SK-N-SH treated with all-trans-retinoic acid at 6 μM for 48 hours (cell line): ENCODE measurements at regions not wholly inside any gene's neighbourhood (a gene's known extent, or its start where the extent isn't known, plus 50 kb on each side); places are given as distances from the start of the nearest gene placed in this dataset.

Experiments
- ATAC-seq: fragments of 200-7000 bp; cut with Tn5 transposase; 3 replicates; pipeline ENCODE4 v1.9.1; 2020; ENCODE audit warnings: mild to moderate bottlenecking, moderate library complexity
- ARNTL ChIP-seq: fragments of 450-650 bp; formaldehyde crosslinking; IDR thresholded peaks from 2 replicates; pipeline ENCODE4 v1.5.0; 2020; ENCODE audit warnings: low read depth, mild to moderate bottlenecking, moderate library complexity, borderline replicate concordance
- BACH2 ChIP-seq: fragments of 250-450 bp; sonication (Bioruptor Pico); IDR thresholded peaks from 2 replicates; pipeline ENCODE4 v1.9.0; 2021; ENCODE audit warnings: mild to moderate bottlenecking, borderline replicate concordance
- CSDC2 ChIP-seq: fragments of 250-450 bp; sonication (Bioruptor Pico); IDR thresholded peaks from 2 replicates; pipeline ENCODE4 v1.5.0; 2020; ENCODE audit warnings: mild to moderate bottlenecking, moderate library complexity
- ESRRG ChIP-seq: fragments of 250-450 bp; sonication (Bioruptor Pico); IDR thresholded peaks from 2 replicates; pipeline ENCODE4 v1.6.1; 2021; ENCODE audit warnings: mild to moderate bottlenecking
- ISL1 ChIP-seq: fragments of 250-450 bp; sonication (Bioruptor Pico); IDR thresholded peaks from 2 replicates; pipeline ENCODE4 v2.1.2; 2022; ENCODE audit warnings: mild to moderate bottlenecking, moderate library complexity
- OSR1 ChIP-seq: fragments of 250-450 bp; sonication (Bioruptor Pico); IDR thresholded peaks from 2 replicates; pipeline ENCODE4 v1.8.0; 2022; ENCODE audit warnings: moderate library complexity, mild to moderate bottlenecking, inconsistent platforms
- SNAI2 ChIP-seq: fragments of 250-450 bp; sonication (Bioruptor Pico); IDR thresholded peaks from 2 replicates; pipeline ENCODE4 v1.5.0; 2020; ENCODE audit warnings: mild to moderate bottlenecking, moderate library complexity
- TCF4 ChIP-seq: fragments of 250-450 bp; sonication (Bioruptor Pico); IDR thresholded peaks from 2 replicates; pipeline ENCODE4 v1.8.0; 2021; ENCODE audit warnings: mild to moderate bottlenecking, moderate library complexity, borderline replicate concordance
- TOX ChIP-seq: fragments of 250-450 bp; sonication (Bioruptor Pico); IDR thresholded peaks from 2 replicates; pipeline ENCODE4 v1.8.0; 2021; ENCODE audit warnings: mild to moderate bottlenecking, moderate library complexity, borderline replicate concordance
- ZC3H10 ChIP-seq: fragments of 250-450 bp; sonication (Bioruptor Pico); IDR thresholded peaks from 2 replicates; pipeline ENCODE4 v1.5.1; 2021; ENCODE audit warnings: mild to moderate bottlenecking, moderate library complexity
- ZFP3 ChIP-seq: fragments of 250-450 bp; sonication (Bioruptor Pico); IDR thresholded peaks from 2 replicates; pipeline ENCODE4 v1.5.0; 2020; ENCODE audit warnings: mild to moderate bottlenecking, moderate library complexity
- ZFP30 ChIP-seq: fragments of 450-650 bp; formaldehyde crosslinking; IDR thresholded peaks from 2 replicates; pipeline ENCODE4 v1.5.0; 2022; ENCODE audit warnings: mild to moderate bottlenecking, moderate library complexity
- ZNF565 ChIP-seq: fragments of 450-650 bp; formaldehyde crosslinking; conservative IDR thresholded peaks from 2 replicates; pipeline ENCODE4 v1.5.0; 2020; ENCODE audit warnings: low read depth, mild to moderate bottlenecking, moderate library complexity
- ZNF70 ChIP-seq: fragments of 450-650 bp; formaldehyde crosslinking; IDR thresholded peaks from 2 replicates; pipeline ENCODE4 v1.5.0; 2020; ENCODE audit warnings: mild to moderate bottlenecking, moderate library complexity
- ZNF8 ChIP-seq: fragments of 450-650 bp; formaldehyde crosslinking; IDR thresholded peaks from 2 replicates; pipeline ENCODE4 v1.5.0; 2020; ENCODE audit warnings: mild to moderate bottlenecking, moderate library complexity
- TF ChIP-seq, protein P1 (sequence below): fragments of 250-450 bp; sonication (Bioruptor Pico); IDR thresholded peaks from 2 replicates; pipeline ENCODE4 v1.8.0; 2021; ENCODE audit warnings: low read depth, mild to moderate bottlenecking, moderate library complexity, borderline replicate concordance
- TF ChIP-seq, protein P2 (sequence below): fragments of 250-450 bp; sonication (Bioruptor Pico); IDR thresholded peaks from 2 replicates; pipeline ENCODE4 v1.8.0; 2020; ENCODE audit warnings: mild to moderate bottlenecking, moderate library complexity, borderline replicate concordance
- TF ChIP-seq, protein P3 (sequence below): fragments of 250-450 bp; sonication (Bioruptor Pico); IDR thresholded peaks from 2 replicates; pipeline ENCODE4 v1.5.0; 2020; ENCODE audit warnings: mild to moderate bottlenecking, moderate library complexity
- TF ChIP-seq, protein P4 (sequence below): fragments of 250-450 bp; sonication (Bioruptor Pico); IDR thresholded peaks from 2 replicates; pipeline ENCODE4 v1.5.1; 2020; ENCODE audit warnings: low read depth, mild to moderate bottlenecking, moderate library complexity
- TF ChIP-seq, protein P5 (sequence below): fragments of 250-450 bp; sonication (Bioruptor Pico); IDR thresholded peaks from 2 replicates; pipeline ENCODE4 v1.5.1; 2021; ENCODE audit warnings: mild to moderate bottlenecking, moderate library complexity

DNA sequence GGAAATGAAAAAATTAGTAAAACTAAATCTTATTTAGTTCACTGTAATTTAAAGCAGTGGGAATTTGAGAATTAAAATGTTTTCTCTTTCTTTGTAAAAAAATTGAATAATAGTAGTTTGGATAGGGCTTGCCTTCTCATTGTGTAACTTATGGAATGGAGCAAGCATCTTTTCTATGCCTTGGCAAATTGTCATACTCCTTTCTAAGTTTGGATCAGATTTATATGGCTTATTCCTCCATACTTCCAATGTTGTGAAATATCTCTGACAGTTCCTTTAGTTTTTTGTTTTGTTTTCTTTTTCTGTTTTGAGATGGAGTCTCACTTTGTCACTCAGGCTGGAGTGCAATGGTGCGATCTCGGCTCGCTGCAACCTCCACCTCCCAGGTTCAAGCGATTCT lies 176.4 kb downstream of the SAMD5 start (continued):
- TF ChIP-seq, protein P1, sequence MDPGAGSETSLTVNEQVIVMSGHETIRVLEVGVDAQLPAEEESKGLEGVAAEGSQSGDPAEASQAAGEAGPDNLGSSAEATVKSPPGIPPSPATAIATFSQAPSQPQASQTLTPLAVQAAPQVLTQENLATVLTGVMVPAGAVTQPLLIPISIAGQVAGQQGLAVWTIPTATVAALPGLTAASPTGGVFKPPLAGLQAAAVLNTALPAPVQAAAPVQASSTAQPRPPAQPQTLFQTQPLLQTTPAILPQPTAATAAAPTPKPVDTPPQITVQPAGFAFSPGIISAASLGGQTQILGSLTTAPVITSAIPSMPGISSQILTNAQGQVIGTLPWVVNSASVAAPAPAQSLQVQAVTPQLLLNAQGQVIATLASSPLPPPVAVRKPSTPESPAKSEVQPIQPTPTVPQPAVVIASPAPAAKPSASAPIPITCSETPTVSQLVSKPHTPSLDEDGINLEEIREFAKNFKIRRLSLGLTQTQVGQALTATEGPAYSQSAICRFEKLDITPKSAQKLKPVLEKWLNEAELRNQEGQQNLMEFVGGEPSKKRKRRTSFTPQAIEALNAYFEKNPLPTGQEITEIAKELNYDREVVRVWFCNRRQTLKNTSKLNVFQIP: no peak
- TF ChIP-seq ISL1 (CRISPR knock-in tag): no peak
- no peak for TF ChIP-seq SNAI2 (CRISPR knock-in tag)
- TF ChIP-seq, protein P2, sequence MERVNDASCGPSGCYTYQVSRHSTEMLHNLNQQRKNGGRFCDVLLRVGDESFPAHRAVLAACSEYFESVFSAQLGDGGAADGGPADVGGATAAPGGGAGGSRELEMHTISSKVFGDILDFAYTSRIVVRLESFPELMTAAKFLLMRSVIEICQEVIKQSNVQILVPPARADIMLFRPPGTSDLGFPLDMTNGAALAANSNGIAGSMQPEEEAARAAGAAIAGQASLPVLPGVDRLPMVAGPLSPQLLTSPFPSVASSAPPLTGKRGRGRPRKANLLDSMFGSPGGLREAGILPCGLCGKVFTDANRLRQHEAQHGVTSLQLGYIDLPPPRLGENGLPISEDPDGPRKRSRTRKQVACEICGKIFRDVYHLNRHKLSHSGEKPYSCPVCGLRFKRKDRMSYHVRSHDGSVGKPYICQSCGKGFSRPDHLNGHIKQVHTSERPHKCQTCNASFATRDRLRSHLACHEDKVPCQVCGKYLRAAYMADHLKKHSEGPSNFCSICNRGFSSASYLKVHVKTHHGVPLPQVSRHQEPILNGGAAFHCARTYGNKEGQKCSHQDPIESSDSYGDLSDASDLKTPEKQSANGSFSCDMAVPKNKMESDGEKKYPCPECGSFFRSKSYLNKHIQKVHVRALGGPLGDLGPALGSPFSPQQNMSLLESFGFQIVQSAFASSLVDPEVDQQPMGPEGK (CRISPR knock-in tag): no peak
- TF ChIP-seq, all 23 proteins: peak for 0

DNA sequence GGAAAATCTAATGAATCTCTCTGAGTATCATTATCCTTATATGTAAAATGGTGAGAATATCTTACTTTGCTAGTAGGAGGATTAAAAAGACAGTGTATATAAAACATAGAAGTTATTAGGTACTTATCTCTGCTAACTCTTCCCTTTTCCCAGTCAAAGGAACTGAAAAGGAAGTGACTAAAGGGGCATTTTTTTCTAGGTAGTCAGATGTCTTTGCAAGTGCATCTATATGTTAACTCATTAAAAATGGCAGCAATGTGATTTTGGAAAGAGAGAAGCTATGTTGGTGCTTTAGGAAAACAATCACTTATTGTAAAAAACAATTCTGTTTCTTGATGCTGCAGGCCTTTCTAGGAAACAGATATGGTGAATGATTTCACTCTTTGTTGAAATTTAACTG lies 180.9 kb downstream of the SAMD5 start:
- TF ChIP-seq, protein P3, sequence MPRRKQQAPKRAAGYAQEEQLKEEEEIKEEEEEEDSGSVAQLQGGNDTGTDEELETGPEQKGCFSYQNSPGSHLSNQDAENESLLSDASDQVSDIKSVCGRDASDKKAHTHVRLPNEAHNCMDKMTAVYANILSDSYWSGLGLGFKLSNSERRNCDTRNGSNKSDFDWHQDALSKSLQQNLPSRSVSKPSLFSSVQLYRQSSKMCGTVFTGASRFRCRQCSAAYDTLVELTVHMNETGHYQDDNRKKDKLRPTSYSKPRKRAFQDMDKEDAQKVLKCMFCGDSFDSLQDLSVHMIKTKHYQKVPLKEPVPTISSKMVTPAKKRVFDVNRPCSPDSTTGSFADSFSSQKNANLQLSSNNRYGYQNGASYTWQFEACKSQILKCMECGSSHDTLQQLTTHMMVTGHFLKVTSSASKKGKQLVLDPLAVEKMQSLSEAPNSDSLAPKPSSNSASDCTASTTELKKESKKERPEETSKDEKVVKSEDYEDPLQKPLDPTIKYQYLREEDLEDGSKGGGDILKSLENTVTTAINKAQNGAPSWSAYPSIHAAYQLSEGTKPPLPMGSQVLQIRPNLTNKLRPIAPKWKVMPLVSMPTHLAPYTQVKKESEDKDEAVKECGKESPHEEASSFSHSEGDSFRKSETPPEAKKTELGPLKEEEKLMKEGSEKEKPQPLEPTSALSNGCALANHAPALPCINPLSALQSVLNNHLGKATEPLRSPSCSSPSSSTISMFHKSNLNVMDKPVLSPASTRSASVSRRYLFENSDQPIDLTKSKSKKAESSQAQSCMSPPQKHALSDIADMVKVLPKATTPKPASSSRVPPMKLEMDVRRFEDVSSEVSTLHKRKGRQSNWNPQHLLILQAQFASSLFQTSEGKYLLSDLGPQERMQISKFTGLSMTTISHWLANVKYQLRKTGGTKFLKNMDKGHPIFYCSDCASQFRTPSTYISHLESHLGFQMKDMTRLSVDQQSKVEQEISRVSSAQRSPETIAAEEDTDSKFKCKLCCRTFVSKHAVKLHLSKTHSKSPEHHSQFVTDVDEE (CRISPR knock-in tag): no peak
- TF ChIP-seq ZFP30 (CRISPR knock-in tag): no peak
- TF ChIP-seq OSR1 (CRISPR knock-in tag): no peak
- no peak for TF ChIP-seq SNAI2 (CRISPR knock-in tag)
- no peak for TF ChIP-seq ESRRG (CRISPR knock-in tag)
- TF ChIP-seq ZNF8 (CRISPR knock-in tag): no peak
- no peak for TF ChIP-seq CSDC2 (CRISPR knock-in tag)
- TF ChIP-seq TOX (CRISPR knock-in tag): no peak
- no peak for TF ChIP-seq ARNTL (CRISPR knock-in tag)
- TF ChIP-seq, protein P4, sequence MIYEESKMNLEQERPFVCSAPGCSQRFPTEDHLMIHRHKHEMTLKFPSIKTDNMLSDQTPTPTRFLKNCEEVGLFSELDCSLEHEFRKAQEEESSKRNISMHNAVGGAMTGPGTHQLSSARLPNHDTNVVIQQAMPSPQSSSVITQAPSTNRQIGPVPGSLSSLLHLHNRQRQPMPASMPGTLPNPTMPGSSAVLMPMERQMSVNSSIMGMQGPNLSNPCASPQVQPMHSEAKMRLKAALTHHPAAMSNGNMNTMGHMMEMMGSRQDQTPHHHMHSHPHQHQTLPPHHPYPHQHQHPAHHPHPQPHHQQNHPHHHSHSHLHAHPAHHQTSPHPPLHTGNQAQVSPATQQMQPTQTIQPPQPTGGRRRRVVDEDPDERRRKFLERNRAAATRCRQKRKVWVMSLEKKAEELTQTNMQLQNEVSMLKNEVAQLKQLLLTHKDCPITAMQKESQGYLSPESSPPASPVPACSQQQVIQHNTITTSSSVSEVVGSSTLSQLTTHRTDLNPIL: no peak
- no peak for TF ChIP-seq ISL1 (CRISPR knock-in tag)
- TF ChIP-seq BACH2 (CRISPR knock-in tag): no peak
- TF ChIP-seq ZNF70 (CRISPR knock-in tag): no peak
- TF ChIP-seq, protein P5, sequence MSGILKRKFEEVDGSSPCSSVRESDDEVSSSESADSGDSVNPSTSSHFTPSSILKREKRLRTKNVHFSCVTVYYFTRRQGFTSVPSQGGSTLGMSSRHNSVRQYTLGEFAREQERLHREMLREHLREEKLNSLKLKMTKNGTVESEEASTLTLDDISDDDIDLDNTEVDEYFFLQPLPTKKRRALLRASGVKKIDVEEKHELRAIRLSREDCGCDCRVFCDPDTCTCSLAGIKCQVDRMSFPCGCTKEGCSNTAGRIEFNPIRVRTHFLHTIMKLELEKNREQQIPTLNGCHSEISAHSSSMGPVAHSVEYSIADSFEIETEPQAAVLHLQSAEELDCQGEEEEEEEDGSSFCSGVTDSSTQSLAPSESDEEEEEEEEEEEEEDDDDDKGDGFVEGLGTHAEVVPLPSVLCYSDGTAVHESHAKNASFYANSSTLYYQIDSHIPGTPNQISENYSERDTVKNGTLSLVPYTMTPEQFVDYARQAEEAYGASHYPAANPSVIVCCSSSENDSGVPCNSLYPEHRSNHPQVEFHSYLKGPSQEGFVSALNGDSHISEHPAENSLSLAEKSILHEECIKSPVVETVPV (CRISPR knock-in tag): no peak
- TF ChIP-seq ZFP3: no peak
- TF ChIP-seq TCF4 (CRISPR knock-in tag): no peak
- TF ChIP-seq, protein P1: no peak
- ATAC-seq: no peak

DNA sequence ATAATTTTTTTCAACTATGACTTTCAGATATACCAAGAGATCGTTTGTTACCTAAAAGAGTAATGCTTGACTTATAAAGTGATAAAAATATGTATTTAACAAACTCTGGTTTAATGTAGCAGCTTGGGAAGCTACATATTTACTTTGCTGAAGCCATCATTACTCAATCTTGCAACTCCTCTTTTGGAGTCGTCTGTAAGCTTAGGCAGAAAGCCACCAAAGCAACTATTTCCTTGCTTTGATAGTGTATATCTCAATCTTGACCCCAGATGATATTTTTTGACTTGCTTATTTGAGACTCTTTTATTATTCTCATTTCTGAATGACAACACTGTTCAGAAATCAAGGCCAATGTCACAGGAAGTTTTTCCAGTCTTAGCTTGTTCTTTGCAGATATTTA lies 183.0 kb downstream of the SAMD5 start:
- ATAC-seq: no peak
- TF ChIP-seq TOX (CRISPR knock-in tag) (no peak), SNAI2 (CRISPR knock-in tag) (no peak), ZC3H10 (CRISPR knock-in tag) (no peak), ZFP30 (CRISPR knock-in tag) (no peak), ZNF565 (no peak)
- TF ChIP-seq, protein P1: no peak
- TF ChIP-seq, protein P2 (CRISPR knock-in tag): no peak
- TF ChIP-seq, protein P4: no peak
- TF ChIP-seq, protein P5 (CRISPR knock-in tag): no peak
